ENCODE measurements at regions not wholly inside any gene's neighbourhood (a gene's known extent, or its start where the extent isn't known, plus 50 kb on each side); places are given as distances from the start of the nearest gene placed in this dataset.
A peak's percentile ranks its signal among the peaks of the same experiment; 100 is the strongest.
"Not testable (repeated sequence)": the region's sequence is repeated elsewhere in the genome, so short reads cannot be mapped to it uniquely, and the experiment has no call there.

GRCh38 chr1:76687307-76688175, 179.7 kb upstream of the ST6GALNAC5 start:
- no peak for DNase-seq (ENCODE audit: low read depth in 2 of 2)

GRCh38 chr1:76690766-76691165, 176.5 kb upstream of the ST6GALNAC5 start:
- DNase-seq (ENCODE audit: low read depth in 2 of 2), result peak in 1 of 2 experiments; percentile 5

GRCh38 chr1:76695535-76695934, 171.7 kb upstream of the ST6GALNAC5 start:
- no peak for DNase-seq (ENCODE audit: low read depth in 2 of 2)

GRCh38 chr1:76697361-76697760, 169.9 kb upstream of the ST6GALNAC5 start:
- no peak for DNase-seq (ENCODE audit: low read depth in 2 of 2)

- not testable (repeated sequence) for DNase-seq (ENCODE audit: low read depth in 2 of 2)
Measured at GRCh38 chr1:76699646-76700045, 167.6 kb upstream of the ST6GALNAC5 start.

- not testable (repeated sequence) for DNase-seq (ENCODE audit: low read depth in 2 of 2)
Measured at GRCh38 chr1:76700200-76700599, 167.1 kb upstream of the ST6GALNAC5 start.

- DNase-seq (ENCODE audit: low read depth in 2 of 2), result no peak
Measured at GRCh38 chr1:76705560-76705959, 161.7 kb upstream of the ST6GALNAC5 start.

GRCh38 chr1:76713535-76713934, 153.7 kb upstream of the ST6GALNAC5 start:
- DNase-seq (ENCODE audit: low read depth in 2 of 2), result no peak

- no peak for DNase-seq (ENCODE audit: low read depth in 2 of 2)
Measured at GRCh38 chr1:76715474-76715873, 151.8 kb upstream of the ST6GALNAC5 start.

- DNase-seq (ENCODE audit: low read depth in 2 of 2), result no peak
Measured at GRCh38 chr1:76723949-76724348, 143.3 kb upstream of the ST6GALNAC5 start.

- DNase-seq (ENCODE audit: low read depth in 2 of 2), result no peak
Measured at GRCh38 chr1:76724816-76725215, 142.5 kb upstream of the ST6GALNAC5 start.

GRCh38 chr1:76725864-76726619, 141.2 kb upstream of the ST6GALNAC5 start:
- no peak for DNase-seq (ENCODE audit: low read depth in 2 of 2)

- no peak for DNase-seq (ENCODE audit: low read depth in 2 of 2)
Measured at GRCh38 chr1:76727520-76727919, 139.8 kb upstream of the ST6GALNAC5 start.

- no peak for DNase-seq (ENCODE audit: low read depth in 2 of 2)
Measured at GRCh38 chr1:76729142-76729541, 138.1 kb upstream of the ST6GALNAC5 start.

GRCh38 chr1:76730027-76730426, 137.3 kb upstream of the ST6GALNAC5 start:
- DNase-seq (ENCODE audit: low read depth in 2 of 2), result no peak

- DNase-seq (ENCODE audit: low read depth in 2 of 2), result not testable (repeated sequence)
Measured at GRCh38 chr1:76738355-76738754, 128.9 kb upstream of the ST6GALNAC5 start.

- DNase-seq (ENCODE audit: low read depth in 2 of 2), result not testable (repeated sequence)
Measured at GRCh38 chr1:76740956-76741355, 126.3 kb upstream of the ST6GALNAC5 start.

GRCh38 chr1:76744989-76745388, 122.3 kb upstream of the ST6GALNAC5 start:
- no peak for DNase-seq (ENCODE audit: low read depth in 2 of 2)

- no peak for DNase-seq (ENCODE audit: low read depth in 2 of 2)
Measured at GRCh38 chr1:76746206-76746605, 121.1 kb upstream of the ST6GALNAC5 start.

- DNase-seq (ENCODE audit: low read depth in 2 of 2), result no peak
Measured at GRCh38 chr1:76754730-76755129, 112.5 kb upstream of the ST6GALNAC5 start.

- no peak for DNase-seq (ENCODE audit: low read depth in 2 of 2)
Measured at GRCh38 chr1:76759171-76759860, 108.0 kb upstream of the ST6GALNAC5 start.

GRCh38 chr1:76759950-76760349, 107.3 kb upstream of the ST6GALNAC5 start:
- peak in 1 of 2 experiments; percentile 6 for DNase-seq (ENCODE audit: low read depth in 2 of 2)
